Chondrocyte (in vitro differentiated cells): ENCODE measurements at regions not wholly inside any gene's neighbourhood (a gene's known extent, or its start where the extent isn't known, plus 50 kb on each side); places are given as distances from the start of the nearest gene placed in this dataset.

Experiments
- DNase-seq: peaks from one replicate; pipeline ENCODE4 v3.0.0; 2021; ENCODE audit warnings: mixed read lengths, low spot score
- H3K27ac Mint-ChIP-seq: one replicate; pipeline ENCODE4 v1.8.0; 2021; ENCODE audit warnings: mild to moderate bottlenecking, moderate library complexity, mixed read lengths; ENCODE audit not compliant: unreplicated experiment
- H3K27me3 Mint-ChIP-seq: 2 replicates; pipeline ENCODE4 v1.8.0; 2021; ENCODE audit warnings: low read depth, mixed read lengths
- H3K36me3 Mint-ChIP-seq: 2 replicates; pipeline ENCODE4 v1.8.0; 2021; ENCODE audit warnings: low read depth, mixed read lengths
- H3K4me1 Mint-ChIP-seq: 2 replicates; pipeline ENCODE4 v1.8.0; 2021; ENCODE audit warnings: low read depth, mild to moderate bottlenecking, mixed read lengths
- H3K4me3 Mint-ChIP-seq: one replicate; pipeline ENCODE4 v1.8.0; 2021; ENCODE audit warnings: mild to moderate bottlenecking, moderate library complexity, mixed read lengths; ENCODE audit not compliant: unreplicated experiment
- H3K9me3 Mint-ChIP-seq: 2 replicates; pipeline ENCODE4 v1.8.0; 2021; ENCODE audit warnings: low read depth, mixed read lengths
- CTCF ChIP-seq: fragments of 200-600 bp; sonication (generic); IDR thresholded peaks from 2 replicates; pipeline ENCODE4 v1.5.0; 2021; ENCODE audit warnings: antibody characterized with exemption, mild to moderate bottlenecking, moderate library complexity

DNA sequence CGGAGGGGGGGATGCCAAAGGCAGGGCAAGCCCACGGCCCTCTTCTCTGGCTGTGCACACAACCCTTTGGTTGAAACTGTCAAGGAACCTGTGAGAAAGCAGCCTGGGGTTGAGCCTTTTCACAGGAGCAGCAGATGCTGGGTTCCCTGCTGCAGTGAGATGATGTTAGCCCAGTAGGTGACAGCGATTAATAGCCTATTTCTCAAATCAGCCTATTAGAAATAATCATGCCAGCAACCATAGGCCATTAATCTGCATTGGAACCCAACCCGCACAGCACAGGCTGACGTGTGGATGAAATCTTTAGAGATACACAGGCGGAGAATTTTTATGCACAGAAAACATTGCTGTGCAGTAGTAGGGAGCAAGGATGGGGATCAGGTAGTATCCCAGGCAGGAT is 637.5 kb downstream of the AJAP1 start:
- no peak for DNase-seq
- no peak for TF ChIP-seq CTCF
- no peak overlapping the region for H3K27ac Mint-ChIP-seq

GRCh38 chr1:5287178-5288150 is 633.1 kb downstream of the AJAP1 start:
- H3K9me3 Mint-ChIP-seq = peaks cover 39% of the 10 kb centered on the region
- no peak for DNase-seq
- no peak overlapping the region for H3K27ac Mint-ChIP-seq
- H3K36me3 Mint-ChIP-seq = peaks cover 2% of the 10 kb centered on the region
- no peaks in the 10 kb centered on the region for H3K27me3 Mint-ChIP-seq
- TF ChIP-seq CTCF = no peak
- no peak overlapping the region for H3K4me3 Mint-ChIP-seq
- H3K4me1 Mint-ChIP-seq = no peaks in the 10 kb centered on the region

More for the DNA sequence above, 637.5 kb downstream of the AJAP1 start:
- Mint-ChIP-seq H3K4me1 (no peaks in the 10 kb centered on the region), H3K4me3 (no peak overlapping the region), H3K9me3 (peaks cover 29% of the 10 kb centered on the region), H3K36me3 (no peaks in the 10 kb centered on the region), H3K27me3 (no peaks in the 10 kb centered on the region)

DNA sequence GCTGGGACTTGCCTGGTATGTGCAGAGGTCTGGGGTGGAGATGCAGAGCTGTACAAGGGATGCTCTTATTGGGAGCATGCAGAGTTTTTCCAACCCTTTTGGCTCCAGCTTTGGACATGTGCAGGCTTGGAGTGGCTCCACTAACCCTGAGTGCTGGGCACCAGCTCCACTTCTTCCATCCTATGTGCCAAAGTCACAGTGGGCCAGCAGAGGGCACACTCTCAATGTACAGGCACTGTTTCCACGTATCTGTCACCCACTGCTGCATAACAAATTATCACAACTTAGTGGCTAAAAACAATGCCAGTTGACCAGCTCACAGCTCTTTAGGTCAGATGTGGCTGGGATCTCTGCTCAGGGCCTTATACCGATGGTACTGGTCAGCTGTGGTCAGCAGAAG is 631.8 kb downstream of the AJAP1 start:
- TF ChIP-seq CTCF = no peak
- Mint-ChIP-seq H3K4me3 (no peak overlapping the region), H3K27me3 (no peaks in the 10 kb centered on the region), H3K9me3 (peaks cover 47% of the 10 kb centered on the region), H3K4me1 (no peaks in the 10 kb centered on the region), H3K36me3 (peaks cover 2% of the 10 kb centered on the region), H3K27ac (no peak overlapping the region)
- no peak for DNase-seq

GRCh38 chr1:5274527-5274926 is 620.1 kb downstream of the AJAP1 start:
- no peaks in the 10 kb centered on the region for H3K4me1 Mint-ChIP-seq
- no peaks in the 10 kb centered on the region for H3K36me3 Mint-ChIP-seq
- no peak overlapping the region for H3K4me3 Mint-ChIP-seq
- no peaks in the 10 kb centered on the region for H3K27me3 Mint-ChIP-seq
- no peak for TF ChIP-seq CTCF
- H3K9me3 Mint-ChIP-seq = peaks cover 32% of the 10 kb centered on the region
- no peak overlapping the region for H3K27ac Mint-ChIP-seq
- no peak for DNase-seq

- H3K27me3 Mint-ChIP-seq = no peaks in the 10 kb centered on the region
- no peak overlapping the region for H3K27ac Mint-ChIP-seq
- peaks cover 33% of the 10 kb centered on the region for H3K9me3 Mint-ChIP-seq
- no peak for TF ChIP-seq CTCF
- H3K4me3 Mint-ChIP-seq = no peak overlapping the region
- no peaks in the 10 kb centered on the region for H3K4me1 Mint-ChIP-seq
- no peaks in the 10 kb centered on the region for H3K36me3 Mint-ChIP-seq
- no peak for DNase-seq
Observed at GRCh38 chr1:5273280-5274003, 619.0 kb downstream of the AJAP1 start.
